Central memory CD8-positive, alpha-beta T cell (primary cell): ENCODE measurements at regions not wholly inside any gene's neighbourhood (a gene's known extent, or its start where the extent isn't known, plus 50 kb on each side); places are given as distances from the start of the nearest gene placed in this dataset.
"Not testable (repeated sequence)": the region's sequence is repeated elsewhere in the genome, so short reads cannot be mapped to it uniquely, and the experiment has no call there.

ENCODE experiments used
- ATAC-seq: fragments of 150-1000 bp; cut with Tn5 transposase; replicated peaks from 2 replicates; pipeline ENCODE4 v1.10.0; 2022; ENCODE audit warnings: mild to moderate bottlenecking, moderate FRiP score, moderate number of reproducible peaks; ENCODE audit not compliant: poor library complexity, severe bottlenecking; ENCODE audit errors: extremely low read depth
- DNase-seq, 2 donors: peaks; one replicate each; pipeline ENCODE4 v3.0.0; 2021; ENCODE audit warnings: low spot score in 2 of 2
- H3K27ac Mint-ChIP-seq: one replicate; pipeline ENCODE4 v1.8.0; 2022; ENCODE audit warnings: low read depth, mild to moderate bottlenecking, moderate library complexity, mixed read lengths
- H3K27me3 Mint-ChIP-seq: one replicate; pipeline ENCODE4 v1.8.0; 2022; ENCODE audit warnings: mixed read lengths
- H3K36me3 Mint-ChIP-seq: one replicate; pipeline ENCODE4 v1.8.0; 2022; ENCODE audit warnings: mild to moderate bottlenecking, moderate library complexity, mixed read lengths; ENCODE audit not compliant: insufficient read depth
- H3K4me1 Mint-ChIP-seq: one replicate; pipeline ENCODE4 v1.8.0; 2022; ENCODE audit warnings: mixed read lengths
- H3K4me3 Mint-ChIP-seq: one replicate; pipeline ENCODE4 v1.8.0; 2022; ENCODE audit warnings: mild to moderate bottlenecking, moderate library complexity, mixed read lengths
- H3K9me3 Mint-ChIP-seq: one replicate; pipeline ENCODE4 v1.8.0; 2022; ENCODE audit warnings: mixed read lengths

GRCh38 chr6:25194172-25194678, 84.9 kb upstream of the CARMIL1 start:
- no peak for DNase-seq
- H3K27me3 Mint-ChIP-seq, result peaks cover 11% of the 10 kb centered on the region

GRCh38 chr6:25196464-25196863, 82.7 kb upstream of the CARMIL1 start:
- Mint-ChIP-seq H3K27me3 (peaks cover 11% of the 10 kb centered on the region), H3K27ac (no peak overlapping the region), H3K36me3 (no peaks in the 10 kb centered on the region), H3K9me3 (no peaks in the 10 kb centered on the region), H3K4me3 (no peak overlapping the region), H3K4me1 (no peaks in the 10 kb centered on the region)
- DNase-seq, result no peak
- no peak for ATAC-seq

More at GRCh38 chr6:25194172-25194678, 84.9 kb upstream of the CARMIL1 start:
- Mint-ChIP-seq H3K27ac (no peak overlapping the region), H3K36me3 (no peaks in the 10 kb centered on the region), H3K4me1 (no peaks in the 10 kb centered on the region), H3K9me3 (no peaks in the 10 kb centered on the region), H3K4me3 (no peak overlapping the region)
- ATAC-seq, result no peak

- Mint-ChIP-seq H3K4me1 (no peaks in the 10 kb centered on the region), H3K27me3 (peaks cover 9% of the 10 kb centered on the region), H3K4me3 (no peak overlapping the region), H3K9me3 (no peaks in the 10 kb centered on the region), H3K27ac (no peak overlapping the region), H3K36me3 (no peaks in the 10 kb centered on the region)
- no peak for DNase-seq
- ATAC-seq, result no peak
Measured at GRCh38 chr6:25197111-25197510, 82.1 kb upstream of the CARMIL1 start.

GRCh38 chr6:25199544-25199943, 79.6 kb upstream of the CARMIL1 start:
- DNase-seq, result no peak
- H3K27me3 Mint-ChIP-seq, result peaks cover 4% of the 10 kb centered on the region

GRCh38 chr6:25202504-25202903, 76.7 kb upstream of the CARMIL1 start:
- H3K9me3 Mint-ChIP-seq, result no peaks in the 10 kb centered on the region
- no peak overlapping the region for H3K4me3 Mint-ChIP-seq
- ATAC-seq, result no peak
- H3K36me3 Mint-ChIP-seq, result no peaks in the 10 kb centered on the region
- H3K27ac Mint-ChIP-seq, result no peak overlapping the region
- peaks cover 10% of the 10 kb centered on the region for H3K27me3 Mint-ChIP-seq
- H3K4me1 Mint-ChIP-seq, result no peaks in the 10 kb centered on the region
- DNase-seq, result no peak

More at GRCh38 chr6:25199544-25199943, 79.6 kb upstream of the CARMIL1 start:
- no peaks in the 10 kb centered on the region for H3K9me3 Mint-ChIP-seq
- no peak for ATAC-seq
- no peaks in the 10 kb centered on the region for H3K4me1 Mint-ChIP-seq
- no peak overlapping the region for H3K4me3 Mint-ChIP-seq
- no peak overlapping the region for H3K27ac Mint-ChIP-seq
- no peaks in the 10 kb centered on the region for H3K36me3 Mint-ChIP-seq

GRCh38 chr6:25205629-25206028, 73.5 kb upstream of the CARMIL1 start:
- no peaks in the 10 kb centered on the region for H3K4me1 Mint-ChIP-seq
- H3K36me3 Mint-ChIP-seq, result no peaks in the 10 kb centered on the region
- ATAC-seq, result no peak

GRCh38 chr6:25207453-25208155, 71.6 kb upstream of the CARMIL1 start:
- H3K36me3 Mint-ChIP-seq, H3K27ac Mint-ChIP-seq, ATAC-seq, DNase-seq, H3K4me3 Mint-ChIP-seq, H3K4me1 Mint-ChIP-seq: not testable (repeated sequence)
- H3K9me3 Mint-ChIP-seq, result peaks cover 10% of the 10 kb centered on the region
- H3K27me3 Mint-ChIP-seq, result peaks cover 27% of the 10 kb centered on the region

More at GRCh38 chr6:25205629-25206028, 73.5 kb upstream of the CARMIL1 start:
- Mint-ChIP-seq H3K27ac (no peak overlapping the region), H3K4me3 (no peak overlapping the region), H3K27me3 (peaks cover 27% of the 10 kb centered on the region), H3K9me3 (peaks cover 10% of the 10 kb centered on the region)
- DNase-seq, result no peak

GRCh38 chr6:25215881-25216280, 63.3 kb upstream of the CARMIL1 start:
- no peak for DNase-seq
- ATAC-seq, result no peak
- H3K4me1 Mint-ChIP-seq, result no peaks in the 10 kb centered on the region
- H3K27me3 Mint-ChIP-seq, result no peaks in the 10 kb centered on the region
- no peaks in the 10 kb centered on the region for H3K36me3 Mint-ChIP-seq
- no peak overlapping the region for H3K27ac Mint-ChIP-seq
- H3K9me3 Mint-ChIP-seq, result no peaks in the 10 kb centered on the region
- H3K4me3 Mint-ChIP-seq, result no peak overlapping the region

GRCh38 chr6:25217302-25217701, 61.9 kb upstream of the CARMIL1 start:
- no peak overlapping the region for H3K4me3 Mint-ChIP-seq
- ATAC-seq, result no peak

GRCh38 chr6:25217829-25218228, 61.3 kb upstream of the CARMIL1 start:
- H3K27ac Mint-ChIP-seq, result no peak overlapping the region

More at GRCh38 chr6:25217302-25217701, 61.9 kb upstream of the CARMIL1 start:
- Mint-ChIP-seq H3K9me3 (no peaks in the 10 kb centered on the region), H3K4me1 (no peaks in the 10 kb centered on the region), H3K27ac (no peak overlapping the region), H3K27me3 (no peaks in the 10 kb centered on the region), H3K36me3 (no peaks in the 10 kb centered on the region)
- no peak for DNase-seq

GRCh38 chr6:25218346-25218745, 60.8 kb upstream of the CARMIL1 start:
- Mint-ChIP-seq H3K27me3 (no peaks in the 10 kb centered on the region), H3K36me3 (no peaks in the 10 kb centered on the region), H3K9me3 (no peaks in the 10 kb centered on the region), H3K4me3 (no peak overlapping the region), H3K27ac (no peak overlapping the region), H3K4me1 (no peaks in the 10 kb centered on the region)
- DNase-seq (no peak), ATAC-seq (no peak)

More at GRCh38 chr6:25217829-25218228, 61.3 kb upstream of the CARMIL1 start:
- ATAC-seq, result no peak
- H3K36me3 Mint-ChIP-seq, result no peaks in the 10 kb centered on the region
- no peak overlapping the region for H3K4me3 Mint-ChIP-seq
- H3K27me3 Mint-ChIP-seq, result no peaks in the 10 kb centered on the region
- H3K4me1 Mint-ChIP-seq, result no peaks in the 10 kb centered on the region
- no peak for DNase-seq
- no peaks in the 10 kb centered on the region for H3K9me3 Mint-ChIP-seq

GRCh38 chr6:25219216-25219916, 59.8 kb upstream of the CARMIL1 start:
- Mint-ChIP-seq H3K9me3 (no peaks in the 10 kb centered on the region), H3K27ac (no peak overlapping the region), H3K4me3 (no peak overlapping the region), H3K4me1 (peaks cover 9% of the 10 kb centered on the region), H3K36me3 (no peaks in the 10 kb centered on the region), H3K27me3 (peaks cover 9% of the 10 kb centered on the region)
- DNase-seq (no peak), ATAC-seq (no peak)

- Mint-ChIP-seq H3K27me3 (peaks cover 12% of the 10 kb centered on the region), H3K4me1 (peaks cover 10% of the 10 kb centered on the region), H3K9me3 (no peaks in the 10 kb centered on the region), H3K36me3 (no peaks in the 10 kb centered on the region), H3K4me3 (no peak overlapping the region), H3K27ac (no peak overlapping the region)
- ATAC-seq (no peak), DNase-seq (no peak)
Measured at GRCh38 chr6:25219917-25220278, 59.3 kb upstream of the CARMIL1 start.
